ENCODE measurements at regions not wholly inside any gene's neighbourhood (a gene's known extent, or its start where the extent isn't known, plus 50 kb on each side); places are given as distances from the start of the nearest gene placed in this dataset.

GRCh38 chr22:34880662-34881061 lies 185.3 kb upstream of the ISX start:
- no peak overlapping the region for H3K4me3 ChIP-seq
- intact Hi-C loops (cut with DNase I): no loop called here
- no peak for DNase-seq
- TF ChIP-seq POLR2A (IDR thresholded peaks at IDR 0.05) (no peak), CTCF (IDR thresholded peaks at IDR 0.05) (no peak), EP300 (IDR thresholded peaks at IDR 0.05) (no peak)
- H3K27me3 ChIP-seq: no peaks in the 10 kb centered on the region
- H3K9me3 ChIP-seq: no peaks in the 10 kb centered on the region
- WGBS, 3 donors: 7 to 16% (median 12%) methylated on average over 1 of the region's 1 CpG
- H3K36me3 ChIP-seq: no peaks in the 10 kb centered on the region
- H3K27ac ChIP-seq: no peak overlapping the region
- H3K4me1 ChIP-seq (ENCODE audit: insufficient read depth): no peaks in the 10 kb centered on the region

- Histone ChIP-seq H3K9me3 (no peaks in the 10 kb centered on the region), H3K27ac (no peak overlapping the region), H3K36me3 (no peaks in the 10 kb centered on the region), H3K4me1 (ENCODE audit: insufficient read depth) (no peaks in the 10 kb centered on the region), H3K4me3 (no peak overlapping the region), H3K27me3 (no peaks in the 10 kb centered on the region)
- TF ChIP-seq POLR2A (IDR thresholded peaks at IDR 0.05): no peak
- TF ChIP-seq EP300 (IDR thresholded peaks at IDR 0.05): no peak
- TF ChIP-seq CTCF (IDR thresholded peaks at IDR 0.05): no peak
- intact Hi-C loops (cut with DNase I): no loop called here
- WGBS, 3 donors: 44 to 57% (median 48%) methylated on average over 2 of the region's 2 CpGs
- no peak for DNase-seq
These were observed 184.5 kb upstream of the ISX start for GRCh38 chr22:34881453-34881852.

GRCh38 chr22:34885852-34886251 lies 180.1 kb upstream of the ISX start:
- intact Hi-C loops (cut with DNase I): no loop called here
- Histone ChIP-seq H3K27me3 (no peaks in the 10 kb centered on the region), H3K27ac (no peak overlapping the region), H3K36me3 (no peaks in the 10 kb centered on the region), H3K9me3 (no peaks in the 10 kb centered on the region), H3K4me1 (ENCODE audit: insufficient read depth) (no peaks in the 10 kb centered on the region), H3K4me3 (no peak overlapping the region)
- WGBS, 3 donors: 66 to 84% (median 74%) methylated on average over 3 of the region's 3 CpGs
- no peak for DNase-seq
- no peak for TF ChIP-seq EP300 (IDR thresholded peaks at IDR 0.05)
- TF ChIP-seq CTCF (IDR thresholded peaks at IDR 0.05): no peak
- TF ChIP-seq POLR2A (IDR thresholded peaks at IDR 0.05): no peak

GRCh38 chr22:34886391-34886790 lies 179.6 kb upstream of the ISX start:
- TF ChIP-seq CTCF (IDR thresholded peaks at IDR 0.05): no peak
- TF ChIP-seq POLR2A (IDR thresholded peaks at IDR 0.05): no peak
- no peak for TF ChIP-seq EP300 (IDR thresholded peaks at IDR 0.05)
- Histone ChIP-seq H3K9me3 (no peaks in the 10 kb centered on the region), H3K27ac (no peak overlapping the region), H3K36me3 (no peaks in the 10 kb centered on the region), H3K4me1 (ENCODE audit: insufficient read depth) (no peaks in the 10 kb centered on the region), H3K27me3 (no peaks in the 10 kb centered on the region), H3K4me3 (no peak overlapping the region)
- 5 to 17% (median 10%) methylated on average over 2 of the region's 2 CpGs for WGBS, 3 donors
- intact Hi-C loops (cut with DNase I): no loop called here
- DNase-seq: no peak

- 23 to 29% (median 27%) methylated on average over 1 of the region's 1 CpG for WGBS, 3 donors
- no peaks in the 10 kb centered on the region for H3K4me1 ChIP-seq (ENCODE audit: insufficient read depth)
- no peaks in the 10 kb centered on the region for H3K9me3 ChIP-seq
- no peaks in the 10 kb centered on the region for H3K27me3 ChIP-seq
- intact Hi-C loops (cut with DNase I): no loop called here
- H3K4me3 ChIP-seq: no peak overlapping the region
- TF ChIP-seq POLR2A (IDR thresholded peaks at IDR 0.05) (no peak), CTCF (IDR thresholded peaks at IDR 0.05) (no peak), EP300 (IDR thresholded peaks at IDR 0.05) (no peak)
- no peak overlapping the region for H3K27ac ChIP-seq
- no peak for DNase-seq
- no peaks in the 10 kb centered on the region for H3K36me3 ChIP-seq
These were observed 179.1 kb upstream of the ISX start for GRCh38 chr22:34886812-34887211.

All from ovary (tissue), 7 donors.